Head of caudate nucleus (tissue), 42 donors: ENCODE measurements at regions not wholly inside any gene's neighbourhood (a gene's known extent, or its start where the extent isn't known, plus 50 kb on each side); places are given as distances from the start of the nearest gene placed in this dataset.

Experiments used
- DNase-seq, 42 donors: peaks; one replicate each; pipeline versions ENCODE4 v3.0.0 to v3.0.0-alpha.2; 2020 to 2021; ENCODE audit warnings: mixed read lengths in 7 of 42
- intact Hi-C: fragments of 100-400 bp; cut with DNase I; formaldehyde crosslinking; loops from one replicate; pipeline ENCODE4 v1.15.0; 2022

DNA sequence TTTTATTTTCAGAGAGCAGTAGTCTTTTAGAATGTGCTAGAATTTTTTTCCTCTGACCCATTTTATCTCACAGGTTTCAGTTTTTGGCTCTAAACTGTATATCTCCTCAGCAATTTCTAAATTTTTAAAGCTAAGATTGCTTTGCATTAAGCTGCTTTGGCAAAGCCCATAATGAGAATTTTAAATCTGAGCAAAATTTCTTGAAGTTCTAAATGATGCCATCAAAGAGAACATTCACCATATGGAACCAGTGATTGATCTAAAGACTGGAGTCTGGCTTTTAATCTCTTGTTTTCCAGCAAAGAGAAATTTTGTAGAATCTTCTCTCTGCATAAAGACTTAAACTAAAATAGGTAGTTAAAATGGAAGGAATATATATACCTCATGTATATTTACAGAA lies 313.6 kb downstream of the TBC1D32 start:
- DNase-seq = no peak
- intact Hi-C loops = no loop called here

DNA sequence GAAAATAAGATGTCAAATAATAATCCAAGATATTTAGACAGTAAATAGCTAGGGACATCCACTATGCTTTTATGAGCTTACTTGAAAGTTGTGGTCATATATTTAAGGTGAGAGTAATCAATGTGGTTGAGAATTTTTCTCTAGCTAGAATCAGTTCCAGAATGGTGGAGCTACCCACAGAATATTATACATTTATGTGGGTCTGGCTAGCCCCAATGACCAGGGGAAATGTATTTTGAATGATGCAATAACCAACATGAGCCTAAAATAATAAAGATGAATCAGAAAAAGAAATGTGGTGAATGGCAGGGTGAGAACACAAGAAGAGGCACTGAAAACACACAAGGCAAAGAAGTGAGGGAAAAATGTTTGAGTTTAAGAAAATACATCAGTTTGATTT lies 325.7 kb downstream of the TBC1D32 start:
- intact Hi-C loops = no loop called here
- no peak for DNase-seq

DNA sequence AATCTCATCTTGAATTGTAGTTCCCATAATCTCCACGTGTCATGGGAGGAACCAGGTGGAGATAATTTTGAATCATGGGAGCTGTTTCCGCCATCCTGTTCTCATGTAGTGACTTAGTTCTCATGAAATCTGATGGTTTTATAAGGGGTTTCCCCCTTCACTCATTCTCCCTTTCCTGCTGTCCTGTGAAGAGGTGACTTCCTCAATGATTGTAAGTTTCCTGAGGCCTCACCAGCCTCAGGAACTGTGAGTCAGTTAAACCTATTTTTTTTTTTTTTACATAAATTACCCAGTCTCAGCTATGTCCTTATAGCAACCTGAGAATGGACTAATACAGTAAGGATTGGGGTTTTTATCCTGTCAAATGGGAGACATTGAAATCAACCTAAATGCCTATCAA lies 328.3 kb downstream of the TBC1D32 start:
- no peak for DNase-seq
- intact Hi-C loops = no loop called here

DNA sequence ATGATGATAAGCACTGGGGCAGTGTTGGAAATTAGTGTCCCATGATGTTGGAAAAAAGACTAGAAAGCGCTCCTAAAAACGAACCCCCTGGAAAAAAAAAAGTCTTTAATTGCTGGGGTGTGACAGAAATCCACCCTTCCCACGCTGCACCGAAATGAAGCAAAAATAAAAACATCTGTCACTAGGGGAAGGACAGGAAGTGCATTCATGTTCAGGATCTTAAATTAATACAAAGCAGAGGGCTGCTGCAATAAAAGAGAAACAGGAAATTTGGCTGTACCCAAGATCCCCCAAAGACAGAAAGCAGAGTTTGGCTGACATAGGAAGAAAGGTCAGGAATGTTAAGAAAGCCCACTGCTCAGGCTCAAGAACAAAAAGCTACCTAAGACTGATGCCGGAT lies 333.9 kb downstream of the TBC1D32 start:
- intact Hi-C loops = no loop called here
- no peak for DNase-seq

DNA sequence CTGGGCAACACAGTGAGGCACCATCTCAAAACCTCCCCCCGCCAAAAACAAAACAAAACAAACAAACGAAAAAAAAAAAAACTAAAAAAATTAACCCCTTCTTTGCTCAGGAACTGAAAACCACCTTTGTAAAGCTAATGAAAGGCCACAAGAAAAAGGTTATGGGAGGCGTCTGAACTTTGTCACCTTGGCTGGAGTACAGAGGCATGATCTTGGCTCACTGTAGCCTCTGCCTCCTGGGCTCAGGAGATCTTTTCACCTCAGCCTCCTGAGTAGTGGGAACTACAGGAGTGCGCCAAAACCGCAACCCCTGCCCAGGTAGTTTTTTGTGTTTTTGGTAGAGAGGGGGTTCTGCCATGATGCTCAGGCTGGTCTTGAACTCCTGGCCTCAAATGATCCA lies 337.9 kb downstream of the TBC1D32 start:
- intact Hi-C loops = no loop called here

DNA sequence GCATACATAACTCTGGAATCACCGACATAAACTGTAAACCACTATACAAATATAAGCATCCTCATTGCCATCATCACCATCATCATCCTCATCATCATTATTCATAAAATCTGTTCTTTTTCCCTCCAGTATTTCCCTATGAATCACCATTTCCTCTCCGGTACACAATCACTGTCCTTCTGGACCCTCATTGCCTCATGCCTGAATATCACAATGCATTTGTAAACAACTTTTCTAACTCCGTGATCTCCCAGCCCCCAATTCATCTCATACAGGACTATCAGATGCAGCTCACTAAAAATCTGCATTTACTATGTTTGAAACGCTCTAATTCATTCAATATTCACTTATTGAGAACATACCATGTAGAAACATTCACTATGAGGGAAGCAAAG lies 339.7 kb downstream of the TBC1D32 start:
- intact Hi-C loops = no loop called here
- DNase-seq = no peak

More for the DNA sequence above, 337.9 kb downstream of the TBC1D32 start:
- no peak for DNase-seq

DNA sequence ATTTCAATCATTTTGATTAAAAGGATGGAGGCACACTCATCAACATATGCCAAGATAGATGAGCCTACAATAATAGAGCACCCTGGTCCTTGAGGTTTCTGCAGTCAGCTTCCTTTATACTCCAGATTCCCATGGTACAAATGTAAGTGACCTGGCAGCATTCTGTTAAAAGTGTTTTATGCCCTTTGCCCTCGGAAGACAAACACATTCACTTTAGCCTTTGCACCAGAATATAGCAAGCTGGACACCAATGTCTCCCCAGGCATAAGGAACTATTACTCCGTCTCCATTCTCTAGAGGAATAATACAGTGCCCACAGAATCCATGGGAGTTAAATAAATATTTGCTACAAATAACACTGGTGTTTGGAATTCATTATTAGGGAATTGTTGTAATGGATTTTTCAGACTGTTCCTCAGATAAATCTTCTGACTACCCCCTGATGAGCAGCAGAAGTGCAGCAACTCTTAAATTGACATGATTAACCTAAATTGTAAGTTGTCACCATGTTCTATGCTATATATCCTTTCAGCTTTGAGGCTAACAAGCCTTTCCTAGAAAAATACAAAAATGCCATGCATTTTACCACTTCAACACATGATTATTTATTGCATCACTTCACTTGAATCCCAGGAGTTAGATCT lies 340.2 kb downstream of the TBC1D32 start:
- intact Hi-C loops = no loop called here
- no peak for DNase-seq

DNA sequence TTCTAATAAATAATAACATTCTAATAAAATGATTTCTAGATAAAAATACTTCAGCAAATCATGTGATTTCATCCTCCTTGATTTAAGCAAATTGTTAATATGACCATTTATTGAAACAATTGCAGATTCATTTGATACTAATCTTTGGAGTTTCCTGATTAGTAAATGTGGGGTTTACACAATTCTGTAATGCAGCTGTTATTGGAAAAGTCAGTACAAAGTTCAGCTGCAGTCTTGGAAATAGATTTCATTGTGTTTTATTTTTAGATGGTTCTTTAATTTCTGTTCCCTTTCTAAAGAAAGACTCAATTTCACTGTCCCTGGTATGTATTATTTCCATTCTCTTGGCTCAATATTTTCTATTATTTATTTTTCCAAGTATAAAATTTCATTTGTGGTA lies 342.0 kb downstream of the TBC1D32 start:
- DNase-seq = no peak
- intact Hi-C loops = no loop called here

DNA sequence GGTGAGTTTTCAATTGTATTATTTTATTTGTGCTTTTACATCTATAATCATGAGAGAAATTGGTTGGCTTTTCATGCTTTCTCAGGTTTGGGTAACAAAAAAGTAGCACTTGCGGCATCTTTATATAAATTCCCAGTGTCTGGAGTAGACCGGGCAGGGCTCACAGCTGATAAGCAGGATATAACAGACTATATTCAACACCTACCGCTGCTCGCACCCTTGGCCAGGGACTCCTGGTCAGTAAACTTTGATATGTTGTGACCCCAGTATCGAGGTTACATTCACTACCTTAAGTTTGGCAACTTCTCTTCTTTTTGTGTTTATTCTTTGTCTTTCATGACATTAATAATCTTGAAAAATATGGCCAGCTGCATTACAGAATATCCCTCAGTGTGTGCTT lies 343.4 kb downstream of the TBC1D32 start:
- no peak for DNase-seq
- intact Hi-C loops = no loop called here

DNA sequence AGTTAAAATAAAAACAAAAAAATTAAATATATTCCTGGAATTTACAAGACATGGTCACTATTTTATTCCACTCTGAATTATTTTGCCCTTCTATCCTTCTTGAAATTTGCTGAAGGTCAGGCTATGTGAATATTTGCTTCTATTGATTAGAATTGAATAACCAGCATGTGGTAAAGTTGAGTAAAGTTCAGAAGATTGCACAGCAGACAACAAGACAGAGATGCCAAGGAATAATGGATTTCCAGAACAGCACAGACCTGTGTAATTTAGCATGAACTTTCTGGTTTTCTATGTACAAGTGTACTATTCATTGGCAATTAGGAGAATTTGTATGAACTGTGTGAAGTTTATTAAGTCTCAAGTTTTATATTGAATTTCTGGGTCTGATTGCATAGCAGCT lies 352.4 kb downstream of the TBC1D32 start:
- intact Hi-C loops = no loop called here
- no peak for DNase-seq

DNA sequence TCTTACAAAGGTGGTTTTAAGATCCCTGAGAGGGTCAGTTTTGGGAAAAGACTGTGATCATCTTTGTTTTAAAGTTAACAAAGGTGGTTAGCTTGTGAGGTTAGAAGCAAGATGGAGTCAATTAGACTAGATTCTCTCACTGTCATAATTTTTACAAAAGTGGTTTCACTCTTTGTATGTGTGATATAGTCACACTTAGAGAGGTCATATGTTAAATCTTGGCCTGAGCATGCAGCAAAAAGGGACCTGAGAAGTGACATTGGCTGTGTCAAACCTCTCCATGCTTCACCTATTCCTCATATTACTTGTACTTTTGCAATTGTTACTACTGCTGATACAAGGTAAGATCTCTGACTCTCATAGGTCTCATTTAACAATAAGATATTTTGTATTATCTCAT lies 368.0 kb downstream of the TBC1D32 start:
- intact Hi-C loops = no loop called here
- no peak for DNase-seq

DNA sequence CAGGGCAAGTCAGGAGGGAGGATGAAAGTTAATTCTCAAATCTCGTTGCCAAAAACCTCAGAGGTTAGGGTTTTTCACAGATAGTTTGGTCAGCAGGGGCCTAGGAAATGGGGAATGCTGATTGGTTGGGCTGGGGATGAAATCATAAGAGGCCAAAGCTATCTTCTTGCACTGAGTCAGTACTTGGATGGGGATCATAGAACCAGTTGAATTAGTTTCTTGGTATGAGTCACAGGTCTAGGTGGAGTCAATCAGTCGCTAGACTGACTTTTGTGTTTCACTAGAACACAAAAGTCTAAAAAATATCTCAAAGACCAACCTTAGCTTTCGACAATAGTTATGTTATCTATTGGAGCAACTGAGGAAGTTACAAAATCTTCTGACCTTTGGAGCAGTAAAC lies 368.5 kb downstream of the TBC1D32 start:
- no peak for DNase-seq
- intact Hi-C loops = no loop called here

DNA sequence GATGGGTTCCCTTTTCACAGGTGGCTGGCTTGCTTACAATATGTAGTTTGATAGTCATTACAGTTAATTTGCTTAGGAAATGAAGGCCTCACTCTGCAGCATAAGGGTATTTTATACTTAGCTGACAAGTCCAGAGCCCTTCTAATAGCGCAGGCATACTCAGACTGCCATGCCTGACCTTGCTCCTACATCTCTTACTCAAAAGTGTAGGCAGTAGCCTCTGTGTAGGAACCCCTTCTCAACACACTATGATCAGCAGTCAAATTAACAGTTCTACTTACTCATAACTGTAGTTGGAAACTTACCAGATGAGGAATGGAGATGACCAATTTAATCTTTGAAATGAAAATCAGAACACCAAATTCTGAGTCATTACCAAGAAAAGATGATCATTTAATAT lies 373.5 kb downstream of the TBC1D32 start:
- DNase-seq = no peak
- intact Hi-C loops = no loop called here

DNA sequence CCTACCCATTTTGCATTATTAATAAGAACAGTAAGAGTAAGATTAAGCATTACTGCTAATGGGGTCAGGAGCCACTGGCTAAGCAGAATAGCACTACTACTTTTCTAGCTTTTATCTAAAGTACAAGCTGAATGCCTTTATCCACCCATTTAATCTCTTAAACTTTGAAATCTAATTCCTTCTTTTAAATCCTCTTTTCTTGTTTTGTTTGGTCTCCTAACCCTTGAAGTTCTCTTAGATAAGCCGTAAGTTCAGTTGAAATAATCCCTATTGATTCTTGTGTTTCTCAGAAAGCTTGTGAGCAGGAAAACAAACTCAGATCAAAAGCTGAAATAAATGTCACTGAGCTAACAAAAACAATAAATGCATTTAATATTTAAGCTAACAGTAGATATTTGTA lies 380.2 kb downstream of the TBC1D32 start:
- intact Hi-C loops = no loop called here
- no peak for DNase-seq

DNA sequence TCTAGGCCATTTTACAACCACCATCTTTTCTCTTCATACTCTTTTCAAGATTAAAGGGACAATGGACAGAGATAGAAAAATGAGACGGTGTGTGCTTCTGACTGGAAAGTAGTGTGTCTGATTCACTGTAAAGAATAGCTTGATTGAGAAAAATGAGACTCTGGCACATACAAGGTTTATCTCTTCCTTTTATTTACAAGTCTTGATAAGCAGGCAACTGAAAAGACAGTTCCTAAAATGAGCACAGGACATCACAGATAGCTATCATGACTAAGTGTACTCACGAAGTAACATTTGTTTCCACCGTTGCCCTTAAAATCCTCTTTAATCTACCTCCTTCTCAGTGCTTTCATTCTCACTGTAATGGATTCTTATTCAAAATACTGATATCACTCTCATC lies 383.0 kb downstream of the TBC1D32 start:
- no peak for DNase-seq
- intact Hi-C loops = no loop called here

DNA sequence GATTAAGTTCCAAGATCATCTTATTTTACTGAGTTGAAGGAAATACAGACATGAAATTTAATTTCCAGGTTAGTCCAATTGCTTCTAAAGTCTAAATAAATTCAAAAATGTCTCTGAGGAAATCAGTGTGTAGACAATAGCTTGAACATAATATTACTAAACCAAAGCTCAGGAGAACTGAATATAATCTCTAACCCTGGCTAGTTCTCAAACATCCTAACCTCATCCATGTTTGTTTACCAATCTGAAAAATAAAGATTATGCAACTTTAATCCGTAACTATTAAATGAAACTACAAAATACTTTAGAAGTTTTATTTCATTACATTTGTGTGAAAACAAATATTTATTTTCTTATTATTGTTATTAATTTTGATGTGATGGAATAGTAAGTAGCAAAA lies 387.2 kb downstream of the TBC1D32 start:
- intact Hi-C loops = no loop called here
- DNase-seq = no peak

DNA sequence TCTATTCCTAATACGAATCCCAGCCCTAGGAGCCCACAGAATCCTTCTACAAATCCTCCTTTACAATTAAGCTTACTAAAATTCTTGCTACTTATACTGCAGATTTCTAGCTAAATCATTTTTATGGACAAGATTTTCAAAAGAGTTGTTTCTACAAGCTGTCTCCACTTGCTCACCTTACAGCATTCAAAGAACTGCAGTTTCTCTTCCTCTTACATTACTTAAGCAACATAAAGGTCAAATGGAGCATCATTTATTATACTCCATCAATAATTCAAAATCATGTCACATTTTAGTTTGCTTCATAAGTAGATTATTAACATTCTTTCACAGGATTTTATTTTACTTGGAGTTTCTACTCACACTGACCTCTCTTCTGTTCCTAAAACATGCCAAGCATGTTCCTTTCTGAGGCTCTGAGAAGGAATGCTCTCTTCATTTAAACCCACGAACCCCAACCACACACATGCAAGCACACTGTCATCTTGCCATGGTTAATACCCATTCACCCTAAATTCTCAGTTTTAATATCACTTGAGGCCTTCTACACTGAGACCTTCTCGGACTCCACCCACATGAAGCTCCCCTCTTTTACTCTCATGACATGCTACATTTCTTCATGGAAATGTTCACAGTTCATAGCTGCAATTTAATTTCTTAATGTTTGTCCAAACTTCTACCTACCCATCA lies 388.2 kb downstream of the TBC1D32 start:
- intact Hi-C loops = no loop called here
- no peak for DNase-seq

DNA sequence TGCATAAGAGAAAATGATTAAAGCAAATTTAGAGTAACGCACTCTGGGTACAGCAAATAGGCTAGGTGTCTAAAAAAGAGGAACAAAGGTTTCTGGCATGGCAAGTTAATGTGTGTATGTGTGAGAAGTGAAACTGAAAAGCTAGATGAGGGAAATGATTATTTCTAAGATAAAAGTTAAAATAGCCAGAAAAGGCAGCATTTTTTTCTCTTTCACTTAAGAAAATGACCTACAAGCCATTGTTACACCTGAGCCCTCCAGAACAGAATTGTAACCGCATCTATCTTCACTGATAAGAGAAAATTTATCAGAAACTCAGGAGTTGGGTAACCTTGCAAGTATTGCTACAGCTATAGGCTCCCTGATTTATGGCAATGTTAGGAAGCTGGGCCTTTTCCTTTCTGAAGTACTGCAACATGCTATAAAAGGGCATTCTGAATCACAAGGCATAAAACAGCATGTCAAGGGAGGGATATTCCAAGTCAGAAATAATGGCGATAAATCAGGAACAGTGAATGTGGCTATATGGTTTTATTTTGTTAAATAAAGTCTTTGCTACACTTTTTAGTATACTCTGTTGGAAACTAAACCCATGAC lies 395.3 kb downstream of the TBC1D32 start:
- no peak for DNase-seq
- intact Hi-C loops = no loop called here

DNA sequence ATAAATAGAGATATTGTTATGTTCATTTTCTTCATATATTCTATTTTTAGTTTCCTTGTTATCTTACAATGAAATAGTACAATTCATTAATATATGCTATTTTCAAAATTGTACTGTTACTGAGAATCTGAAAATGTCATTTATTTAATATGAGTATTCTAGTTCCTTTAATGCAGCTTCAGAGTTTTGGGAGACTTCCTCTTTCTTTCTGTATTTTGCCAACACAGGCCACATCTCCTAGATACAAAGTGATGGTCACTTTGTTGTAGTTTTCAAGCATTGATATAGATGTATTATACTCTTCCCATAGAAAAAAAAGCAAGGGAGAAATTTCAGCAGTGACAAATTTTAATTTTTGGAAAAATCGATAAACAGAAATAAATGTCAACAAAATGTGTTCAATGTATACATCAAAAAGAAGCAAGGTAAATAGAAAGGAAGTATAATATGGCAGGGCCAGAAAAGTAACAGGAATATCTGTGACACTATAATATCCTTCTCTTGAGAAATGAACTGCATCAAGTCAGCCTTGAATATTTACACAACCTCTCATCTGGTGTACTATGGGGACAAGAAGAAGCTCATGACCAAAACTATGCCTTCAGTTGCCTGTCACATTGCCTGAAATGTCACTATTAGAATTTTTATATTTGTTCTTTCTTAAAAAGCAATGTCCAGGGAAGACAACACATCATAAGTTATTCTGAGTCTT lies 396.0 kb downstream of the TBC1D32 start:
- intact Hi-C loops = no loop called here
- DNase-seq = no peak

DNA sequence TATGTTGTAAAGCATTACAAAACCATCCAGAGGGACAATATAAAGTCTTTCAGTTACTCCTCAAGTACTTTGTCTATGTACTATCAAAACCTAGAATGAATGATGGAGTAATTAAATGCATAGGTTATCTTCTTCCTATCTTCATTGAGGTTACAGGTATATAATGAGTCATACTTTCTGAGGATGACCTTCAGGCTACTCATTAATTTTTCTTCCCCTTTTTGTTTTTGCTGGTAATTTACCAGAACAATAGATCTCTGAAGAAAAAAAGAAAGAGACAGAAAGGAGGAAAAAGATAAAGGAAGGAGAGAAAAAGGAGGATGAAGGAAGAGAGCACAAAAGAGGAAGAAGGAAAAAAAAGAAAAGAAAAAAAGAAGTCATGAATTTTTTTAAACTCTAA lies 398.4 kb downstream of the TBC1D32 start:
- intact Hi-C loops = no loop called here
- DNase-seq = no peak
